Skin epidermis (tissue), 12 donors: ENCODE measurements at regions not wholly inside any gene's neighbourhood (a gene's known extent, or its start where the extent isn't known, plus 50 kb on each side); places are given as distances from the start of the nearest gene placed in this dataset.
A peak's percentile ranks its signal among the peaks of the same experiment; 100 is the strongest.

ENCODE experiments used
- H3K27ac ChIP-seq, 21 experiments: fragments of 200-600 bp; sonication (generic) in 11 of 21; one replicate each; pipeline ENCODE4 v1.5.0; 2020; ENCODE audit warnings: mild to moderate bottlenecking in 3 of 21, inconsistent platforms in 2 of 21, moderate library complexity in 2 of 21
- H3K4me3 ChIP-seq, 7 experiments: fragments of 200-600 bp; sonication (generic) in 2 of 7; one replicate each; pipeline ENCODE4 v1.5.0; 2020; ENCODE audit warnings: inconsistent platforms in 2 of 7, mild to moderate bottlenecking in 2 of 7, moderate library complexity in 1 of 7

- Histone ChIP-seq H3K27ac (no peak overlapping the region), H3K4me3 (no peak overlapping the region)
These were observed 1130.3 kb upstream of the ZEB2 start for GRCh38 chr2:145650226-145650625.

DNA sequence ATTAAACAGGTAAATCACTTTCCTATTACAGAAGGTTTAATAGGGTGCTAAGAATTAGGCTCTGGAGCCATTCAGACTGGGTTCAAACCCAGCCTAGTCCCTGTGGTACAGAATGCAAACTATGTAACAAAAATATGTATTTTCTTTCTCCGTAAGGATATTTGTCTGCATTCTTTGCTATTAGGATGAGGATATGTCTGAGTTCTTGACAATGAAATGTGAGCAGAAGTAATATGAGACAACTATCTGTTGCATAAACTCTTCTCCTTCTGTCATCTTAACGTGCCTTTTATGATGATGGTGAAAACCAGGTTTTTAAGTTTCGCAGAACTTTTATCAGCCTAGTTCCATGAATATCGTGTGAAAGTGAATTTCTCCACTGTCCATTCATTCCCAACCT lies 1129.1 kb upstream of the ZEB2 start:
- no peak overlapping the region for H3K27ac ChIP-seq

GRCh38 chr2:145644820-145645302 lies 1124.9 kb upstream of the ZEB2 start:
- Histone ChIP-seq H3K4me3 (no peak overlapping the region), H3K27ac (no peak overlapping the region)

More for the DNA sequence above, 1129.1 kb upstream of the ZEB2 start:
- no peak overlapping the region for H3K4me3 ChIP-seq

- Histone ChIP-seq H3K4me3 (no peak overlapping the region), H3K27ac (no peak overlapping the region)
These were observed 1118.8 kb upstream of the ZEB2 start for GRCh38 chr2:145638675-145639074.

GRCh38 chr2:145635706-145636427 lies 1115.9 kb upstream of the ZEB2 start:
- Histone ChIP-seq H3K4me3 (no peak overlapping the region), H3K27ac (no peak overlapping the region)

DNA sequence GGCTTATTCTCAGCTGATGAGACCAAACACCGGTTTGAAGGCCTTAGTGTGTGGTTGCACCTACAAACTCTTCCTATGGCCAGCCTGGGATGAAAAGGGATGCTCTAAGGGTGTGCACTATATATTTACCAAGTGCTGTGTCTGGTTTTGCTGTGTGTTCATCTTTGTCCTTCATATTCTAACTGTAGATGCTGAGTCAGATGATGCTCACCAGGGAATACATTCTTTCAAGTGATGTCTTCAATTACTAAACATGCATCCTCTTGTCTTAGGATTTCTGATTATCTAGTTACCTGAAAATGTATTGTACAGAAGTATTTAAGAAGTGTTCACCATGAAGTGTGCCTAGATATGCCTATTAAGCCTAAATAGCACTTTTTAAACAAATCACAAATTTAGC lies 1111.6 kb upstream of the ZEB2 start:
- no peak overlapping the region for H3K4me3 ChIP-seq
- H3K27ac ChIP-seq = no peak overlapping the region

- H3K4me3 ChIP-seq = no peak overlapping the region
- no peak overlapping the region for H3K27ac ChIP-seq
These were observed 1106.4 kb upstream of the ZEB2 start for GRCh38 chr2:145626301-145626700.

- H3K4me3 ChIP-seq = no peak overlapping the region
- H3K27ac ChIP-seq = no peak overlapping the region
These were observed 1105.2 kb upstream of the ZEB2 start for GRCh38 chr2:145625111-145625510.

- no peak overlapping the region for H3K27ac ChIP-seq
- H3K4me3 ChIP-seq = no peak overlapping the region
These were observed 1103.2 kb upstream of the ZEB2 start for GRCh38 chr2:145623136-145623535.

- H3K4me3 ChIP-seq = no peak overlapping the region
These were observed 1102.4 kb upstream of the ZEB2 start for GRCh38 chr2:145622285-145622684.

GRCh38 chr2:145617906-145618305 lies 1098.0 kb upstream of the ZEB2 start:
- no peak overlapping the region for H3K27ac ChIP-seq
- H3K4me3 ChIP-seq = no peak overlapping the region

More at GRCh38 chr2:145622285-145622684, 1102.4 kb upstream of the ZEB2 start:
- H3K27ac ChIP-seq = no peak overlapping the region

GRCh38 chr2:145617420-145617819 lies 1097.5 kb upstream of the ZEB2 start:
- Histone ChIP-seq H3K4me3 (no peak overlapping the region), H3K27ac (no peak overlapping the region)

DNA sequence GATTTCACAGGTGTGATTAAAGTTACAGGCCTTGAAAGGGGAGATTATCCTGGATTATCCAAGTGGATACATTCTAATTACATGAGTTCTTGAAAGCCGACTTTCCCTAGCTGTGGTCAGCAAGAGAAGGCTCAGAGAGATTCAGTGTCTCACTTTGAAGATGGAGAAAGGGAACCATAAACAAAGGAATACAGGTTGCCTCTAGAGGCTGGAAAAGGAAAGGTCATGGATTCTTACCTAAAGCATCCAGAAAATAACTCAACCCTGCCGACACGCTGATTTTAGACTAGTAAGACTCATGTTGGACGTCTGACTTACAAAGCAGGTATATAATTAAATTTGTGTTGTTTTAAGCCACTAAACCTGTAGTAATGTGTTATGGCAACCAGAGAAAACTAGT lies 1095.7 kb upstream of the ZEB2 start:
- H3K27ac ChIP-seq = no peak overlapping the region
- H3K4me3 ChIP-seq = no peak overlapping the region

DNA sequence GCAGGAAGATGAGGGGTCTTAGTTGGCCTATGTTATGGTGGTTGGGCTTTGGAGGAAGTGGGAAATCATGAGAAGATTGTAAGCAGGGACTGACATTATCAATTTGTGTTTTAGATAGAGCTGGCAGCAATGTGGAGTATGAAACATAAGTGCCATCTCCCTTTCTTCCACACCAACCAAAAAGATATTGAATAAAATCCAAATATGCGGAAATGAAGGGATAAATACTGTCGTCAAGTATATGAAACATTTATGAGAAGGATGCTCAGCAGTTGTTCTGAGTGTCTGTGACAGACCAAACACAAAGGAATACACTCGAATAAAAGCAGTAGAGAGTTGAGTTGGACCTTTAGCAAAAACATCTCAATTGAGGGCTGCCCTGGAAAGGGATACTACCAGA lies 1090.0 kb upstream of the ZEB2 start:
- no peak overlapping the region for H3K4me3 ChIP-seq
- no peak overlapping the region for H3K27ac ChIP-seq

- no peak overlapping the region for H3K27ac ChIP-seq
- no peak overlapping the region for H3K4me3 ChIP-seq
These were observed 1081.5 kb upstream of the ZEB2 start for GRCh38 chr2:145601361-145601925.

DNA sequence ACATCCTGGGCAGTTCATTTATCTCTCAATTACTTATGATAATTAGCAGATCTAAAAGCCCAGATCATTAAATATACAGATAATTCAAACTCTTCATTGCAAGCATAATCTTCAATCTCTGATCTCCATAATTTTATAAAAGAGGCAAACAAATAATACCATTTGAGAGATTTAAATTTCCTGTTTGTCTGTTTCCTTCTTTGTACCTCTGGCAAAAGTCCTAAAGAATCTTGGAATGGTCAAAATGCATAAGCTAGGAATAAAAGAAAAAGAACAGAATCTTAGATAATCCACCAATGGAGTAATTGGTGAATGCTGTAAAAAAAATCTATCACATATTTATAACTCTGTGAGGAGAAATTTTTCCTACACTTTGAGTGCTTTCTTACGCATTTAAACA lies 1080.9 kb upstream of the ZEB2 start:
- H3K4me3 ChIP-seq = no peak overlapping the region
- no peak overlapping the region for H3K27ac ChIP-seq

DNA sequence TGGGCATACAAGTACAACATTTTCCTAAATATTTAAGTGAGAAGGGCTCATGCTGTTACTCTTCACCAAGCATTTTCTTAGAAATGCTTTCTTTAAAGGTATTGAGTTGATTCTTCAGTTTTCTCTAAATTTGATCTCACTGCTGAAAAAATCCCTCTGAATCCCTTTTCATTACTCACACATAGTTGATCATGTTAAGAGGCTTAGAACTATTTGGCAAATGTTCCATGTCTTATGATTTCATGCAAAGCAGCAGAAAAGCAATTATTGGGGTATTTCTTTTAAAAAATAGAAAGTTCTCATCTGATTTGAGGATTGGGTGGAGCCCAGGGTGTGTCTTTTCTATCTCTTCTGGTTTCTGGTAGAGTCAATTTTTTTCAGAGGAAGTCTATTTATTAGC lies 1079.8 kb upstream of the ZEB2 start:
- Histone ChIP-seq H3K27ac (peak overlapping the region in 2 of 21 experiments; percentile 16 to 55), H3K4me3 (no peak overlapping the region)

DNA sequence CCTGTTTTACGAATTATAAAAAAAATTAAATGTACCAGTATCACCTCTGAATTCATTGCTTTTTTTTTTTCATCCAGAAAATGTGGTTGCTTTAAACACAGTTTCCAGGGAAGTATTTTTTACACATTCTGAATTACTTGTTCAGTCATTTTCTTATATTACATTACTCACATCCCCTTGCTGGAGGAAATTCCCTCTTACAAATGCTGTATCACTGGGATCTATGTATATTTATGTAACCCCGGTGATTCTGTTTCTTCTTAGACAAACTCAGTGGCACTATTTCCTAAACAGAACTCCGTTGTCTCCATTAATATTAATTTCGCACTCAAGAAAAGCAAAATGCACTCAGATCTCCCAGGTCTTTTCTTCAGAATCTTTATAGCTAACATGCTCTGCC lies 1078.5 kb upstream of the ZEB2 start:
- Histone ChIP-seq H3K4me3 (no peak overlapping the region), H3K27ac (peak overlapping the region in 1 of 21 experiments; percentile 14)

DNA sequence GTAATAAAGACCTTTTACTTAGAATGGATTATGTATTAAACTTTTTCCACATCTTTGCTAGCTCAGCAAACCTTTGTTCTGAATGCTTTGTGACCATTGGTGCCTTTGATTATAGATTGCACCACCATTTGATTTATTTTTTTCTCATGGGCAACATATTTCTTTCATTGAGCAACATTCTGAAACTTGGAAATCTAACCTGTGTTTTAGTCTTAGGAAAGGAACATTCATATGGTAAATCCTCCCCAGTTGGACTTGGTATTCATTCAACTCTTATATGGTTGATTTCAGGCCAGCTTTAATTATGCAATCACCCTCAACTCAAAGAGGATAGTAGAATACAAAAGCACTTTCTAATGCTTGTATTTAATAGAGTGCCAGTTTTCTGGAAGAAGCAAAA lies 1077.9 kb upstream of the ZEB2 start:
- Histone ChIP-seq H3K27ac (peak overlapping the region in 1 of 21 experiments; percentile 56), H3K4me3 (no peak overlapping the region)

DNA sequence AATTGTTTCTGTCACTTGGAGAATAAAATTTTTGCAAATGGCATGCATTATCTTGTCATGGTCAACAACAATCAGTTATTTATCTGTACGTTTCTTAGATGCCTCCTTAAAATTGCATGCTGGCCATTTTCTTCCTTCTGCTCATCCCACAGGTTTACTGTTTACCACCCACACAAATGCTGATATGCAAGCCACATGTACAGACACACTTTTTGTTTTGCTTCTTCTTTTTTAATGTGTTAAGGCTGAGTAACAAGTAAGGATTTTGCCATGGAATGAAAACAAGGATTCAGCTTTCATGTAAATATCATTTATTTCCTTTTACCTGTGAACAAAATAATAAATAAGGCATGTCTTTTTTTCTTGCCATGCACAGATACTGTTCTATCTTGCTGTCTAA lies 1077.1 kb upstream of the ZEB2 start:
- Histone ChIP-seq H3K4me3 (no peak overlapping the region), H3K27ac (peak overlapping the region in 2 of 21 experiments; percentile 16 to 56)

- H3K27ac ChIP-seq = peak overlapping the region in 3 of 21 experiments; percentile 0 to 56 (median 16)
- no peak overlapping the region for H3K4me3 ChIP-seq
These were observed 1076.5 kb upstream of the ZEB2 start for GRCh38 chr2:145596416-145596815.
